CD4-positive, alpha-beta T cell treated with Interleukin-4 for 1 hour (primary cell): ENCODE measurements at regions not wholly inside any gene's neighbourhood (a gene's known extent, or its start where the extent isn't known, plus 50 kb on each side); places are given as distances from the start of the nearest gene placed in this dataset.

Experiments used
- DNase-seq, 2 donors: peaks; one replicate each; pipeline ENCODE4 v3.0.0-alpha.2; 2020 to 2022

- DNase-seq, result no peak
Observed at GRCh38 chr15:35596285-35596684, 50.3 kb upstream of the DPH6 start.

- no peak for DNase-seq
Observed at GRCh38 chr15:35602836-35603235, 56.9 kb upstream of the DPH6 start.

- DNase-seq, result no peak
Observed at GRCh38 chr15:35603301-35603700, 57.3 kb upstream of the DPH6 start.

- no peak for DNase-seq
Observed at GRCh38 chr15:35603856-35604255, 57.9 kb upstream of the DPH6 start.

- DNase-seq, result no peak
Observed at GRCh38 chr15:35605764-35606449, 59.9 kb upstream of the DPH6 start.

GRCh38 chr15:35606450-35606779, 60.5 kb upstream of the DPH6 start:
- DNase-seq, result no peak

GRCh38 chr15:35616498-35617271, 70.7 kb upstream of the DPH6 start:
- DNase-seq, result no peak

- no peak for DNase-seq
Observed at GRCh38 chr15:35618260-35619188, 72.6 kb upstream of the DPH6 start.

- DNase-seq, result no peak
Observed at GRCh38 chr15:35622641-35623340, 76.8 kb upstream of the DPH6 start.

- DNase-seq, result no peak
Observed at GRCh38 chr15:35624881-35625280, 78.9 kb upstream of the DPH6 start.

- no peak for DNase-seq
Observed at GRCh38 chr15:35626571-35627318, 80.8 kb upstream of the DPH6 start.

GRCh38 chr15:35627696-35628095, 81.7 kb upstream of the DPH6 start:
- no peak for DNase-seq

- no peak for DNase-seq
Observed at GRCh38 chr15:35629766-35630165, 83.8 kb upstream of the DPH6 start.

- no peak for DNase-seq
Observed at GRCh38 chr15:35630532-35630931, 84.6 kb upstream of the DPH6 start.

- no peak for DNase-seq
Observed at GRCh38 chr15:35630985-35631384, 85.0 kb upstream of the DPH6 start.

GRCh38 chr15:35633677-35634076, 87.7 kb upstream of the DPH6 start:
- no peak for DNase-seq

- DNase-seq, result no peak
Observed at GRCh38 chr15:35646790-35647189, 100.8 kb upstream of the DPH6 start.

- DNase-seq, result no peak
Observed at GRCh38 chr15:35647303-35647702, 101.3 kb upstream of the DPH6 start.

- no peak for DNase-seq
Observed at GRCh38 chr15:35648941-35649340, 103.0 kb upstream of the DPH6 start.

GRCh38 chr15:35649575-35649974, 103.6 kb upstream of the DPH6 start:
- no peak for DNase-seq

- DNase-seq, result no peak
Observed at GRCh38 chr15:35654332-35654731, 108.4 kb upstream of the DPH6 start.

- no peak for DNase-seq
Observed at GRCh38 chr15:35657679-35658311, 111.8 kb upstream of the DPH6 start.
